ENCODE measurements at regions not wholly inside any gene's neighbourhood (a gene's known extent, or its start where the extent isn't known, plus 50 kb on each side); places are given as distances from the start of the nearest gene placed in this dataset.

DNA sequence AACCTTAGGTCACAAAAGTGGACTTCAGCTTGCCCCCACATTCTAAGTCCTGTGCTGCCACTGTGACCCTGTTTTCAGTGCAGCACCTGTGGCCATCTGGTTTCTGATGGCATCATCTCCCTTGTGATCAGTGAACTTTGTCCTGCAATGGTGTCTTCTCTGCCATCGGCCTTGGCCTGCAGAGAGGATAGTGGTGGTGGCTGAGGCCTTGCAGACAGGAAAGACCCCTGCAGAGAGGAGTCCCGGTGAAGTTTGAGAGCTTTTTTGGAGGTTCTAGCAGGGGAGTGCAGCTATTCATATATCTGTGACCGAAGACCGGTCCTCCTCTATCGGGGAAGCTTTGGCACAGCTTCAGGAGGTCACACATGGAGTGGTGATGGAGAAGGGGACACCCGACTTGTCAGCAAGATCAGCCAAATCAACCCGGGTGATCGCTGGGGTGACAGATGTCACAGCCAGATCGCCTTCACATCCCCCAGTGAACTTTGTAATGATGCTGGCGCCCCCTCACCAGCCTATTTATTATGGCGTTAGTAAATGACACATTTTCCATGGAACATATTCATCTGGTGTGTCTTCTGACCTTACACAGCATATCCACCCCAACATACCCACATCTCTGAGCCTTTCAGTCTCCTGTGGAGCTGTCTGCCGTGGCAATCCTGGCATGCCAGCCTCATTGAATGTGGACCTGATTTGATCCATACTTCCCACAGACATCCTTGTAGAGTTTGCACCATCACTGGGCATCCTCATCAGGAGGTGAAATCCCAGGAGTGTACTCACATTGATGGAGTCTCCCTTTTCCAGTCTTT, 136.1 kb downstream of the PAPOLA start:
- TF ChIP-seq, protein P1, sequence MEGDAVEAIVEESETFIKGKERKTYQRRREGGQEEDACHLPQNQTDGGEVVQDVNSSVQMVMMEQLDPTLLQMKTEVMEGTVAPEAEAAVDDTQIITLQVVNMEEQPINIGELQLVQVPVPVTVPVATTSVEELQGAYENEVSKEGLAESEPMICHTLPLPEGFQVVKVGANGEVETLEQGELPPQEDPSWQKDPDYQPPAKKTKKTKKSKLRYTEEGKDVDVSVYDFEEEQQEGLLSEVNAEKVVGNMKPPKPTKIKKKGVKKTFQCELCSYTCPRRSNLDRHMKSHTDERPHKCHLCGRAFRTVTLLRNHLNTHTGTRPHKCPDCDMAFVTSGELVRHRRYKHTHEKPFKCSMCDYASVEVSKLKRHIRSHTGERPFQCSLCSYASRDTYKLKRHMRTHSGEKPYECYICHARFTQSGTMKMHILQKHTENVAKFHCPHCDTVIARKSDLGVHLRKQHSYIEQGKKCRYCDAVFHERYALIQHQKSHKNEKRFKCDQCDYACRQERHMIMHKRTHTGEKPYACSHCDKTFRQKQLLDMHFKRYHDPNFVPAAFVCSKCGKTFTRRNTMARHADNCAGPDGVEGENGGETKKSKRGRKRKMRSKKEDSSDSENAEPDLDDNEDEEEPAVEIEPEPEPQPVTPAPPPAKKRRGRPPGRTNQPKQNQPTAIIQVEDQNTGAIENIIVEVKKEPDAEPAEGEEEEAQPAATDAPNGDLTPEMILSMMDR (conservative IDR thresholded peaks at IDR 0.05; ENCODE audit: low read depth, low read length) = no peak
- TF ChIP-seq EZH2 (IDR thresholded peaks at IDR 0.05; ENCODE audit: low read length, unreplicated experiment) = no peak

Measured in PC-3 (cell line).